ENCODE measurements at regions not wholly inside any gene's neighbourhood (a gene's known extent, or its start where the extent isn't known, plus 50 kb on each side); places are given as distances from the start of the nearest gene placed in this dataset.

GRCh38 chr3:89570465-89570864 is 463.0 kb downstream of the EPHA3 start:
- H2AFZ ChIP-seq (ENCODE audit: insufficient read depth, low read depth, low read length, poor library complexity, severe bottlenecking), result no peak overlapping the region
- H3K27ac Mint-ChIP-seq, result no peak overlapping the region
- 90% methylated on average over 6 of the region's 6 CpGs for WGBS (ENCODE audit: insufficient coverage)
- intact Hi-C loops (cut with micrococcal nuclease), result no loop called here
- TF ChIP-seq, protein P1, sequence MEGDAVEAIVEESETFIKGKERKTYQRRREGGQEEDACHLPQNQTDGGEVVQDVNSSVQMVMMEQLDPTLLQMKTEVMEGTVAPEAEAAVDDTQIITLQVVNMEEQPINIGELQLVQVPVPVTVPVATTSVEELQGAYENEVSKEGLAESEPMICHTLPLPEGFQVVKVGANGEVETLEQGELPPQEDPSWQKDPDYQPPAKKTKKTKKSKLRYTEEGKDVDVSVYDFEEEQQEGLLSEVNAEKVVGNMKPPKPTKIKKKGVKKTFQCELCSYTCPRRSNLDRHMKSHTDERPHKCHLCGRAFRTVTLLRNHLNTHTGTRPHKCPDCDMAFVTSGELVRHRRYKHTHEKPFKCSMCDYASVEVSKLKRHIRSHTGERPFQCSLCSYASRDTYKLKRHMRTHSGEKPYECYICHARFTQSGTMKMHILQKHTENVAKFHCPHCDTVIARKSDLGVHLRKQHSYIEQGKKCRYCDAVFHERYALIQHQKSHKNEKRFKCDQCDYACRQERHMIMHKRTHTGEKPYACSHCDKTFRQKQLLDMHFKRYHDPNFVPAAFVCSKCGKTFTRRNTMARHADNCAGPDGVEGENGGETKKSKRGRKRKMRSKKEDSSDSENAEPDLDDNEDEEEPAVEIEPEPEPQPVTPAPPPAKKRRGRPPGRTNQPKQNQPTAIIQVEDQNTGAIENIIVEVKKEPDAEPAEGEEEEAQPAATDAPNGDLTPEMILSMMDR (IDR thresholded peaks at IDR 0.05), result no peak
- no peaks in the 10 kb centered on the region for H4K20me1 ChIP-seq (ENCODE audit: insufficient read depth, low read length)
- H3K27ac ChIP-seq (ENCODE audit: low read depth in 1 of 2, low read length in 2 of 2), result no peak overlapping the region
- H3K9me3 ChIP-seq (replicated peaks in 1 of 2; ENCODE audit: control insufficient read depth in 1 of 2, insufficient read depth in 1 of 2, low read length in 2 of 2), result peaks cover 0 to 11% of the 10 kb centered on the region in 2 donors
- no peaks in the 10 kb centered on the region for H3K79me2 ChIP-seq (ENCODE audit: insufficient read depth, low read length)
- no peak for DNase-seq
- no peak overlapping the region for H3K4me2 ChIP-seq (replicated peaks; ENCODE audit: extremely low read depth, low read length, poor library complexity, severe bottlenecking)
- no peak overlapping the region for H3K9ac ChIP-seq (ENCODE audit: insufficient read depth, low read length, poor library complexity, severe bottlenecking)
- no peaks in the 10 kb centered on the region for H3K4me1 Mint-ChIP-seq
- H3K4me1 ChIP-seq (ENCODE audit: control insufficient read depth in 1 of 2, insufficient read depth in 2 of 2, low read length in 2 of 2), result no peaks in the 10 kb centered on the region
- H3K4me3 Mint-ChIP-seq, result no peak overlapping the region
- H3K36me3 ChIP-seq (replicated peaks in 1 of 2; ENCODE audit: control insufficient read depth in 1 of 2, insufficient read depth in 2 of 2, low read length in 2 of 2), result no peaks in the 10 kb centered on the region
- no peaks in the 10 kb centered on the region for H3K36me3 Mint-ChIP-seq
- H3K27me3 ChIP-seq (ENCODE audit: control insufficient read depth in 2 of 2, insufficient read depth in 2 of 2, low read length in 2 of 2), result no peaks in the 10 kb centered on the region
- H3K9me3 Mint-ChIP-seq, result peaks cover 2 to 12% (median 4%) of the 10 kb centered on the region in 7 donors
- no peaks in the 10 kb centered on the region for H3K27me3 Mint-ChIP-seq (ENCODE audit: low read depth in 3 of 3)
- H3K4me3 ChIP-seq (replicated peaks in 1 of 3; ENCODE audit: low read depth in 2 of 3, low read length in 3 of 3), result no peak overlapping the region

DNA sequence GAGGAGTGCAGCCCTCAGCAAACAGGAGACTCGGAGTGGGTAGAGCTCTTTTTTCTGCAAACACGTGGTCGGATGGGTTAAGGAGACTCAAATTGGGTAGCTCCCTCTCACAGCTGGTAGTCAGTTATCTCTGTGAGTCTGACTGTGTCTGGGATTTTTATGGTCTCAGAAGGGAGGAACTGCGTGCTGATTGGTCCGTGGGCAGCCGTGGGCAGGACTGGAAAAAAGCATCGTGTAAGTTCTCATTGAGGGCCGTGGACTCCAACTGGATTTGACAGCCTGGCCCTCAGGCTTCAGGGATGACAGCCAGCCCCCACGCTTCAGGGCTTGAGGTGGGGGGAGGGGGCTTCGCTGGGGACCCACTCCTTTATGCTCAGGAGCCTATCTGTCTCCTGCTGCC is 463.9 kb downstream of the EPHA3 start:
- no peaks in the 10 kb centered on the region for H3K79me2 ChIP-seq (ENCODE audit: insufficient read depth, low read length)
- no peak overlapping the region for H3K9ac ChIP-seq (ENCODE audit: insufficient read depth, low read length, poor library complexity, severe bottlenecking)
- H3K27me3 ChIP-seq (ENCODE audit: control insufficient read depth in 2 of 2, insufficient read depth in 2 of 2, low read length in 2 of 2), result no peaks in the 10 kb centered on the region
- H2AFZ ChIP-seq (ENCODE audit: insufficient read depth, low read depth, low read length, poor library complexity, severe bottlenecking), result no peak overlapping the region
- Mint-ChIP-seq H3K9me3 (peaks cover 2 to 10% (median 4%) of the 10 kb centered on the region in 7 donors), H3K27me3 (ENCODE audit: low read depth in 3 of 3) (no peaks in the 10 kb centered on the region), H3K27ac (no peak overlapping the region), H3K4me1 (no peaks in the 10 kb centered on the region), H3K36me3 (no peaks in the 10 kb centered on the region), H3K4me3 (no peak overlapping the region)
- H3K4me3 ChIP-seq (replicated peaks in 1 of 3; ENCODE audit: low read depth in 2 of 3, low read length in 3 of 3), result no peak overlapping the region
- TF ChIP-seq, protein P1 (IDR thresholded peaks at IDR 0.05), result no peak
- WGBS (ENCODE audit: insufficient coverage), result 86% methylated on average over 7 of the region's 10 CpGs
- no peak overlapping the region for H3K27ac ChIP-seq (ENCODE audit: low read depth in 1 of 2, low read length in 2 of 2)
- H3K4me1 ChIP-seq (ENCODE audit: control insufficient read depth in 1 of 2, insufficient read depth in 2 of 2, low read length in 2 of 2), result no peaks in the 10 kb centered on the region
- H3K36me3 ChIP-seq (replicated peaks in 1 of 2; ENCODE audit: control insufficient read depth in 1 of 2, insufficient read depth in 2 of 2, low read length in 2 of 2), result no peaks in the 10 kb centered on the region
- peaks cover 0 to 11% of the 10 kb centered on the region in 2 donors for H3K9me3 ChIP-seq (replicated peaks in 1 of 2; ENCODE audit: control insufficient read depth in 1 of 2, insufficient read depth in 1 of 2, low read length in 2 of 2)
- no peak overlapping the region for H3K4me2 ChIP-seq (replicated peaks; ENCODE audit: extremely low read depth, low read length, poor library complexity, severe bottlenecking)
- DNase-seq, result no peak
- intact Hi-C loops (cut with micrococcal nuclease), result no loop called here
- H4K20me1 ChIP-seq (ENCODE audit: insufficient read depth, low read length), result no peaks in the 10 kb centered on the region
